ENCODE measurements at regions not wholly inside any gene's neighbourhood (a gene's known extent, or its start where the extent isn't known, plus 50 kb on each side); places are given as distances from the start of the nearest gene placed in this dataset.

GRCh38 chr20:48471176-48471575 lies 356.6 kb downstream of the PREX1 start (continued):
- TF ChIP-seq PRDM15 (CRISPR knock-in tag; IDR thresholded peaks at IDR 0.05) (no peak), ZNF547 (CRISPR knock-in tag; IDR thresholded peaks at IDR 0.05) (no peak), ZBTB20 (CRISPR knock-in tag; IDR thresholded peaks at IDR 0.05; ENCODE audit: borderline replicate concordance, low read depth) (no peak), ZNF484 (CRISPR knock-in tag; IDR thresholded peaks at IDR 0.05; ENCODE audit: borderline replicate concordance, low read depth) (no peak), NCOA5 (CRISPR knock-in tag; IDR thresholded peaks at IDR 0.05) (no peak), TOE1 (CRISPR knock-in tag; IDR thresholded peaks at IDR 0.05) (no peak), SALL1 (CRISPR knock-in tag; IDR thresholded peaks at IDR 0.05) (no peak), PITX1 (CRISPR knock-in tag; IDR thresholded peaks at IDR 0.05) (no peak), ZFX (CRISPR knock-in tag; IDR thresholded peaks at IDR 0.05; ENCODE audit: low read depth) (no peak), JDP2 (CRISPR knock-in tag; IDR thresholded peaks at IDR 0.05; ENCODE audit: borderline replicate concordance) (no peak), ZNF276 (CRISPR knock-in tag; IDR thresholded peaks at IDR 0.05; ENCODE audit: low read depth) (no peak), BORCS8-MEF2B (CRISPR knock-in tag; IDR thresholded peaks at IDR 0.05) (no peak)
